ENCODE measurements at regions not wholly inside any gene's neighbourhood (a gene's known extent, or its start where the extent isn't known, plus 50 kb on each side); places are given as distances from the start of the nearest gene placed in this dataset.

- TF ChIP-seq, protein P1, sequence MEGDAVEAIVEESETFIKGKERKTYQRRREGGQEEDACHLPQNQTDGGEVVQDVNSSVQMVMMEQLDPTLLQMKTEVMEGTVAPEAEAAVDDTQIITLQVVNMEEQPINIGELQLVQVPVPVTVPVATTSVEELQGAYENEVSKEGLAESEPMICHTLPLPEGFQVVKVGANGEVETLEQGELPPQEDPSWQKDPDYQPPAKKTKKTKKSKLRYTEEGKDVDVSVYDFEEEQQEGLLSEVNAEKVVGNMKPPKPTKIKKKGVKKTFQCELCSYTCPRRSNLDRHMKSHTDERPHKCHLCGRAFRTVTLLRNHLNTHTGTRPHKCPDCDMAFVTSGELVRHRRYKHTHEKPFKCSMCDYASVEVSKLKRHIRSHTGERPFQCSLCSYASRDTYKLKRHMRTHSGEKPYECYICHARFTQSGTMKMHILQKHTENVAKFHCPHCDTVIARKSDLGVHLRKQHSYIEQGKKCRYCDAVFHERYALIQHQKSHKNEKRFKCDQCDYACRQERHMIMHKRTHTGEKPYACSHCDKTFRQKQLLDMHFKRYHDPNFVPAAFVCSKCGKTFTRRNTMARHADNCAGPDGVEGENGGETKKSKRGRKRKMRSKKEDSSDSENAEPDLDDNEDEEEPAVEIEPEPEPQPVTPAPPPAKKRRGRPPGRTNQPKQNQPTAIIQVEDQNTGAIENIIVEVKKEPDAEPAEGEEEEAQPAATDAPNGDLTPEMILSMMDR (IDR thresholded peaks at IDR 0.05): no peak
- no peak for TF ChIP-seq TCF7L2 (IDR thresholded peaks at IDR 0.05; ENCODE audit: low read depth, low read length)
- no peak for TF ChIP-seq POLR2AphosphoS5 (IDR thresholded peaks at IDR 0.05; ENCODE audit: low read depth, low read length)
These were observed 1256.6 kb upstream of the ATXN8OS start for GRCh38 chr13:68851026-68851425.
